Liver (tissue), 8 donors: ENCODE measurements at regions not wholly inside any gene's neighbourhood (a gene's known extent, or its start where the extent isn't known, plus 50 kb on each side); places are given as distances from the start of the nearest gene placed in this dataset.

Experiments used
- DNase-seq: peaks from one replicate; pipeline ENCODE4 v3.0.0-alpha.2; 2017; ENCODE audit warnings: low spot score
- H3K27ac ChIP-seq, 2 donors: one replicate each; pipeline ENCODE4 v1.7.0; 2013; ENCODE audit warnings: inconsistent platforms in 2 of 2, low read length in 2 of 2, control low read depth in 1 of 2, low read depth in 1 of 2, mild to moderate bottlenecking in 1 of 2
- H3K27me3 ChIP-seq, 4 donors: one replicate each; pipeline versions ENCODE4 v1.6.1 to v1.7.0; 2013; ENCODE audit warnings: low read length in 3 of 4, inconsistent platforms in 1 of 4, mild to moderate bottlenecking in 1 of 4, moderate library complexity in 1 of 4; ENCODE audit not compliant: control insufficient read depth in 4 of 4, insufficient read depth in 4 of 4
- H3K36me3 ChIP-seq, 4 donors: one replicate each; pipeline versions ENCODE4 v1.6.1 to v1.7.0; 2013; ENCODE audit warnings: low read length in 3 of 4, mild to moderate bottlenecking in 3 of 4, low read depth in 1 of 4, moderate library complexity in 1 of 4; ENCODE audit not compliant: control insufficient read depth in 4 of 4, insufficient read depth in 3 of 4
- H3K4me1 ChIP-seq, 4 donors: one replicate each; pipeline versions ENCODE4 v1.6.1 to v1.7.0; 2013; ENCODE audit warnings: low read length in 3 of 4, mild to moderate bottlenecking in 3 of 4, moderate library complexity in 1 of 4; ENCODE audit not compliant: control insufficient read depth in 4 of 4, insufficient read depth in 4 of 4
- H3K4me3 ChIP-seq, 3 donors: one replicate each; pipeline versions ENCODE4 v1.6.1 to v1.7.0; 2013; ENCODE audit warnings: low read length in 3 of 3, control low read depth in 1 of 3, low read depth in 1 of 3, mild to moderate bottlenecking in 1 of 3
- H3K9ac ChIP-seq, 2 donors: one replicate each; pipeline ENCODE4 v1.7.0; 2013; ENCODE audit warnings: low read length in 2 of 2, mild to moderate bottlenecking in 2 of 2, moderate library complexity in 2 of 2, control low read depth in 1 of 2, low read depth in 1 of 2
- H3K9me3 ChIP-seq, 4 donors: one replicate each; pipeline versions ENCODE4 v1.6.1 to v1.7.0; 2013; ENCODE audit warnings: low read length in 3 of 4; ENCODE audit not compliant: control insufficient read depth in 4 of 4
- ATF3 ChIP-seq: IDR thresholded peaks from 2 replicates; pipeline ENCODE4 v1.6.1; 2016; ENCODE audit warnings: antibody characterized with exemption
- CTCF ChIP-seq: fragments of 150-350 bp; IDR thresholded peaks from 2 replicates; pipeline ENCODE4 v1.5.1; 2017; ENCODE audit warnings: improper control_type of control experiment, low read depth, low read length; ENCODE audit not compliant: missing input control
- FOXA1 ChIP-seq: IDR thresholded peaks from 2 replicates; pipeline ENCODE4 v1.6.1; 2016; ENCODE audit warnings: antibody characterized with exemption
- FOXA2 ChIP-seq: IDR thresholded peaks from 2 replicates; pipeline ENCODE4 v1.6.1; 2016; ENCODE audit warnings: antibody characterized with exemption
- GABPA ChIP-seq, 2 donors: IDR thresholded peaks in 1 of 2; conservative IDR thresholded peaks in 1 of 2; 2 replicates each; pipeline ENCODE4 v1.6.1; 2016; ENCODE audit warnings: antibody characterized with exemption in 2 of 2, mild to moderate bottlenecking in 1 of 2, moderate library complexity in 1 of 2
- HNF4A ChIP-seq, 2 donors: conservative IDR thresholded peaks; 2 replicates each; pipeline ENCODE4 v1.6.1; 2016; ENCODE audit warnings: antibody characterized with exemption in 2 of 2, mild to moderate bottlenecking in 2 of 2
- HNF4G ChIP-seq: IDR thresholded peaks from 2 replicates; pipeline ENCODE4 v1.6.1; 2016; ENCODE audit warnings: antibody characterized with exemption
- JUND ChIP-seq, 2 donors: IDR thresholded peaks; 2 replicates each; pipeline ENCODE4 v1.6.1; 2016; ENCODE audit warnings: antibody characterized with exemption in 2 of 2
- MAX ChIP-seq: IDR thresholded peaks from 2 replicates; pipeline ENCODE4 v1.6.1; 2016; ENCODE audit warnings: antibody characterized with exemption
- RAD21 ChIP-seq, 2 donors: IDR thresholded peaks; 2 replicates each; pipeline ENCODE4 v1.6.1; 2016; ENCODE audit warnings: antibody characterized with exemption in 2 of 2, mild to moderate bottlenecking in 2 of 2
- REST ChIP-seq: IDR thresholded peaks from 2 replicates; pipeline ENCODE4 v1.6.1; 2016; ENCODE audit warnings: antibody characterized with exemption, mild to moderate bottlenecking
- RXRA ChIP-seq, 2 donors: IDR thresholded peaks; 2 replicates each; pipeline ENCODE4 v1.6.1; 2017 to 2018; ENCODE audit warnings: antibody characterized with exemption in 2 of 2, mild to moderate bottlenecking in 1 of 2
- SP1 ChIP-seq: IDR thresholded peaks from 2 replicates; pipeline ENCODE4 v1.6.1; 2018; ENCODE audit warnings: antibody characterized with exemption, mild to moderate bottlenecking
- TAF1 ChIP-seq: conservative IDR thresholded peaks from 2 replicates; pipeline ENCODE4 v1.6.1; 2016; ENCODE audit warnings: antibody characterized with exemption, mild to moderate bottlenecking
- ZBTB33 ChIP-seq: IDR thresholded peaks from 2 replicates; pipeline ENCODE4 v1.6.1; 2016; ENCODE audit warnings: antibody characterized with exemption
- WGBS: extraction: QIAGEN DNeasy Blood & Tissue Kit; methylation state at CpG from one replicate; pipeline ENCODE4 v1.1.7; 2013; 5-methylcytosine and 5-hydroxymethylcytosine counted together
- donor health status: healthy.
- donor health status: healthy.
- donor health status: healthy.
- donor health status: healthy.
- donor health status: healthy.

GRCh38 chr9:105072476-105072875 is 144.5 kb upstream of the ABCA1 start:
- no peak overlapping the region for H3K9ac ChIP-seq
- H3K4me1 ChIP-seq = no peaks in the 10 kb centered on the region
- H3K4me3 ChIP-seq = no peak overlapping the region
- no peaks in the 10 kb centered on the region for H3K9me3 ChIP-seq
- H3K27me3 ChIP-seq = no peaks in the 10 kb centered on the region
- no peaks in the 10 kb centered on the region for H3K36me3 ChIP-seq
- TF ChIP-seq FOXA1 = no peak
- no peak for TF ChIP-seq GABPA (IDR thresholded peaks at IDR 0.05 in 1 of 2, conservative IDR thresholded peaks at IDR 0.05 in 1 of 2)
- no peak for TF ChIP-seq CTCF
- TF ChIP-seq ATF3 = no peak
- H3K27ac ChIP-seq = no peak overlapping the region
- no peak for DNase-seq

GRCh38 chr9:105073147-105073546 is 145.2 kb upstream of the ABCA1 start:
- Histone ChIP-seq H3K27ac (no peak overlapping the region), H3K27me3 (no peaks in the 10 kb centered on the region), H3K4me3 (no peak overlapping the region), H3K9ac (no peak overlapping the region), H3K36me3 (no peaks in the 10 kb centered on the region), H3K4me1 (no peaks in the 10 kb centered on the region), H3K9me3 (no peaks in the 10 kb centered on the region)
- 86% methylated on average over 1 of the region's 1 CpG for WGBS
- no peak for TF ChIP-seq GABPA (IDR thresholded peaks at IDR 0.05 in 1 of 2, conservative IDR thresholded peaks at IDR 0.05 in 1 of 2)
- TF ChIP-seq MAX = no peak
- no peak for TF ChIP-seq RXRA (IDR thresholded peaks at IDR 0.05)
- no peak for TF ChIP-seq FOXA1
- TF ChIP-seq CTCF = no peak
- no peak for TF ChIP-seq JUND (IDR thresholded peaks at IDR 0.05)
- no peak for TF ChIP-seq HNF4G
- no peak for TF ChIP-seq HNF4A (conservative IDR thresholded peaks at IDR 0.05)
- TF ChIP-seq TAF1 = no peak
- no peak for TF ChIP-seq FOXA2
- no peak for TF ChIP-seq RAD21 (IDR thresholded peaks at IDR 0.05)
- no peak for TF ChIP-seq REST
- no peak for TF ChIP-seq SP1
- TF ChIP-seq ZBTB33 = no peak
- no peak for DNase-seq
